ENCODE measurements at regions not wholly inside any gene's neighbourhood (a gene's known extent, or its start where the extent isn't known, plus 50 kb on each side); places are given as distances from the start of the nearest gene placed in this dataset.

DNA sequence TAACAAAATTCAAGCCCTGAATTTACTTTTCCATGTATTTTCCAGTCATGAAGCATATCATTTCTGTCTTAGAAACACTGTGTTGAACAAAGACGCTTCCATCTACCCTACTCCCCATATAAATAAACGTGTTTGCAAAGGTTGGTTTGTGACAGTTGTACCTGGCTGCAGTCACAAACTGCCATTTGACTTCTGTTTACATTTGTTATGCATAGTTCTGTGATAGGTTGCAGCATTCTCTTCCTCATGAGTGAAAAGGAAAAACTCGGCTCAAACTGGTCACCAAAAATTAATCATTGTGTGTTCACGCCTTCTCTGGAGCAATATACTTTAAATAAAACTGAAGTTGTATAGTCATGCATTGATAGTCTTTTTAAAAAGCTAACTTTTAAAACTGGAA lies 69.3 kb upstream of the MOCS2 start:
- no peaks in the 10 kb centered on the region for H3K4me1 ChIP-seq
- TF ChIP-seq, protein P1, sequence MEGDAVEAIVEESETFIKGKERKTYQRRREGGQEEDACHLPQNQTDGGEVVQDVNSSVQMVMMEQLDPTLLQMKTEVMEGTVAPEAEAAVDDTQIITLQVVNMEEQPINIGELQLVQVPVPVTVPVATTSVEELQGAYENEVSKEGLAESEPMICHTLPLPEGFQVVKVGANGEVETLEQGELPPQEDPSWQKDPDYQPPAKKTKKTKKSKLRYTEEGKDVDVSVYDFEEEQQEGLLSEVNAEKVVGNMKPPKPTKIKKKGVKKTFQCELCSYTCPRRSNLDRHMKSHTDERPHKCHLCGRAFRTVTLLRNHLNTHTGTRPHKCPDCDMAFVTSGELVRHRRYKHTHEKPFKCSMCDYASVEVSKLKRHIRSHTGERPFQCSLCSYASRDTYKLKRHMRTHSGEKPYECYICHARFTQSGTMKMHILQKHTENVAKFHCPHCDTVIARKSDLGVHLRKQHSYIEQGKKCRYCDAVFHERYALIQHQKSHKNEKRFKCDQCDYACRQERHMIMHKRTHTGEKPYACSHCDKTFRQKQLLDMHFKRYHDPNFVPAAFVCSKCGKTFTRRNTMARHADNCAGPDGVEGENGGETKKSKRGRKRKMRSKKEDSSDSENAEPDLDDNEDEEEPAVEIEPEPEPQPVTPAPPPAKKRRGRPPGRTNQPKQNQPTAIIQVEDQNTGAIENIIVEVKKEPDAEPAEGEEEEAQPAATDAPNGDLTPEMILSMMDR (IDR thresholded peaks at IDR 0.05): no peak
- no peak for DNase-seq
- H3K4me3 ChIP-seq: no peak overlapping the region
- H3K27ac ChIP-seq: no peak overlapping the region
- intact Hi-C loops (cut with DNase I; ENCODE audit: low total_unique reads): no loop called here
- no peaks in the 10 kb centered on the region for H3K36me3 ChIP-seq
- H3K9me3 ChIP-seq: no peaks in the 10 kb centered on the region
- H3K27me3 ChIP-seq: no peaks in the 10 kb centered on the region

DNA sequence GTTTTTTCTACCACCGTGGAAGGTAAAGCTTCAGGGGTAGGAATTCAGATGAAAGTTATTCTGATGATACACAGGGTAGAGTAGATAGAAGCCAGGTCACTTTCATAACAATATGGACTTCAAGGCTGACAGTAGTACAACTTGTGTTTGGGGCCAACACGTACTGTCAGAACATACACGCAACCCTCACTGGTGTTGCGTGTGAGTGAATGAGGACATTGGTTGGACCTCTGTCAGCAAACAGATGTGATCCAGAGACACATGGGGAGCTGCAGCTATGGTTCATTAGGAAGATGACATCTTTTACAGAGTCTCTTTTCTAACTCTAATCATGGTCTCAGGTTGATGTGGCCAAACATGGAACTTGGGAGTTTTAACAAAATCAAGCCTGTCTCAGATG lies 70.1 kb upstream of the MOCS2 start:
- Histone ChIP-seq H3K9me3 (no peaks in the 10 kb centered on the region), H3K27me3 (no peaks in the 10 kb centered on the region), H3K4me3 (no peak overlapping the region), H3K4me1 (no peaks in the 10 kb centered on the region), H3K36me3 (no peaks in the 10 kb centered on the region), H3K27ac (no peak overlapping the region)
- TF ChIP-seq, protein P1 (IDR thresholded peaks at IDR 0.05): no peak
- no peak for DNase-seq
- intact Hi-C loops (cut with DNase I; ENCODE audit: low total_unique reads): no loop called here

DNA sequence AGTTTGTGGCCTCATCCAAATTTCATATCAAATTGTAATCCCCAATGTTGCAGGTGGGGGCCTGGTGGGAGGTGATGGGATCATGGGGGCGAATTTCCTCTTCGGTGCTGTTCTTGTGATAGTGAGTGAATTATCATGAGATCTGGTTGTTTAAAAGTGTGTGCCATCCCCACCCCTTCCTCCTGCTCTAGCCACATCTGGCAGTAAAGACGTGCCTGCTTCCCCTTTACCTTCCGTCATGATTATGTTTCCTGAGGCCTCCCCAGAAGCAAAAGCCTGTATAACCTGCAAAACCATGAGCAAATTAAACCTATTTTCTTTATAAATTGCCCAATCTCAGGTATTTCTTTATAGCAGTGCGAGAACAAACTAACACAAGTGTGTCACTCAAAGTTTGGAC lies 71.0 kb upstream of the MOCS2 start:
- Histone ChIP-seq H3K27me3 (no peaks in the 10 kb centered on the region), H3K4me3 (no peak overlapping the region), H3K27ac (no peak overlapping the region), H3K36me3 (no peaks in the 10 kb centered on the region), H3K4me1 (no peaks in the 10 kb centered on the region), H3K9me3 (no peaks in the 10 kb centered on the region)
- DNase-seq: no peak
- intact Hi-C loops (cut with DNase I; ENCODE audit: low total_unique reads): no loop called here
- TF ChIP-seq, protein P1 (IDR thresholded peaks at IDR 0.05): no peak

DNA sequence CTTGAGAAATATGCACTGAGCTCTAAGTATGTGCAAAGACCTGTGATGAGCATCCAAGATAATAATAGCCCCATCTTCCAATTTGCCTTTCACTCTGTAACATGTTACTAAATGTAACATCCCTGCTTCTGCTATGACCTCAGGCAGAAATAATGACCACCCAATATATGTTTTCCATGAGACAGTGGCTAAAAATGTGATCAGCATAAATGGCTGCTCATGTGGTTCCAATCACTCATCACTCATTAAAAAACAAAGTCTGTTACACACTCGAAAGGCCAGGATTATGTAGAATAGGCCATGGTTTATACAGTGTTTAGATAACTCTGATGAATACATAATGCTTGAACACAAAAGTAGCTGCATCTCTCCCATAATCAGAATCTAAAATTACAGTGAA lies 71.4 kb upstream of the MOCS2 start:
- Histone ChIP-seq H3K27me3 (no peaks in the 10 kb centered on the region), H3K4me1 (no peaks in the 10 kb centered on the region), H3K27ac (no peak overlapping the region), H3K36me3 (no peaks in the 10 kb centered on the region), H3K9me3 (no peaks in the 10 kb centered on the region), H3K4me3 (no peak overlapping the region)
- no peak for DNase-seq
- intact Hi-C loops (cut with DNase I; ENCODE audit: low total_unique reads): no loop called here
- TF ChIP-seq, protein P1 (IDR thresholded peaks at IDR 0.05): no peak

DNA sequence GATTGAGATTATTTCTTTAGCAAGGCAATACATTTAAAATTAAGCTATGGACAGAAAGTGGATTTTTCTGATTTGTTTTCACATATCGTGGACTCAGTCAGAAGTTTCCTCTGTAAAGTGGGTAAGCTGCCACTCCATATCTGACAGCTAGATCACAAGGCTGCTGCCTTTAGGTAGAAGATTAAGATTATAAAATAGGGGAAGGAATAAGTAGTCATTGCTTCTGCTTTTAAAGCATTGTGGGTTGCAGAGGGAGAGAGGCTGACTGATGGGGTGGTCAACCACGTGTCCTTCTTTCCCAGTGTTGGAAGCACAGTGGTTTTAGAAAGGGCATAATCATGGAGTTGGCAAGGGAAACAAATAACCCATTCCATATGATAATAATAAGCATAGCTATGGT lies 74.3 kb upstream of the MOCS2 start:
- no peaks in the 10 kb centered on the region for H3K9me3 ChIP-seq
- no peaks in the 10 kb centered on the region for H3K36me3 ChIP-seq
- intact Hi-C loops (cut with DNase I; ENCODE audit: low total_unique reads): no loop called here
- H3K27ac ChIP-seq: no peak overlapping the region
- TF ChIP-seq, protein P1 (IDR thresholded peaks at IDR 0.05): no peak
- no peaks in the 10 kb centered on the region for H3K27me3 ChIP-seq
- DNase-seq: no peak
- no peak overlapping the region for H3K4me3 ChIP-seq
- no peaks in the 10 kb centered on the region for H3K4me1 ChIP-seq

DNA sequence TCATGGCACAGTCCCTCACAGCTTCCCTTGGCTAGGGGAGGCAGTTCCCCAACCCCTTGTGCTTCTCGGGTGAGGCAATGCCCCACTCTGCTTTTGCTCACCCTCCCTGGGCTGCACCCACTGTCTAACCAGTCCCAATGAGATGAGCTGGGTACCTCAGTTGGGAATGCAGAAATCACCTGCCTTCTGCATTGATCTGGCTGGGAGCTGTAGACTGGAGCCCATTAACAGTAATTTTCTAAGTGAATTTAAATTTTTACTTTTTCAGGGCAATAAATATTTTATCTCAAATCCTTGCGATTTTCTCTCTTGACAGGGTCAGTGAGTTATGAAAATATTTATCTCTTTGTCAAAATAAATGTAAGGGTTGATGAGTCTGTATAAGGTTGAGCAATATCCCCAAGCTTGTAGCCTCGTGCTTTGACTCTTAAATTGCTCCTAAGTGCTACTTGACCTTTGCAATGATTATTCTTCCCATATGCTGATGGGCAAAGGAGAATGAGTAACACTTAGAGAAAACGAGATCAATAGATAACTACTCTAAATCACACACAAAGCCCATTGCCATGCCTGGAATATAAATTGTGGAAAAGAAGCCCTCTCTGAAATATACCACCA lies 82.1 kb upstream of the MOCS2 start:
- Histone ChIP-seq H3K27me3 (no peaks in the 10 kb centered on the region), H3K9me3 (no peaks in the 10 kb centered on the region), H3K36me3 (peaks cover 0 to 5% (median 0%) of the 10 kb centered on the region in 3 donors), H3K4me1 (no peaks in the 10 kb centered on the region), H3K4me3 (no peak overlapping the region), H3K27ac (no peak overlapping the region)
- intact Hi-C loops (cut with DNase I; ENCODE audit: low total_unique reads): no loop called here
- TF ChIP-seq, protein P1 (IDR thresholded peaks at IDR 0.05): no peak
- DNase-seq: no peak

Data from tibial artery (tissue), 4 donors.